Endothelial cell of umbilical vein (primary cell): ENCODE measurements at regions not wholly inside any gene's neighbourhood (a gene's known extent, or its start where the extent isn't known, plus 50 kb on each side); places are given as distances from the start of the nearest gene placed in this dataset.

Source experiments
- BruUV-seq: library from RNA; stranded (reverse); fragments of 400-500 nt; replicated peaks from 2 replicates; lab custom pipeline; 2021; lab: Mats Ljungman, UMichigan
- CTCF ChIA-PET: fragments of 300-600, 350-600 bp; sonication (Branson Sonifier 250); formaldehyde crosslinking; loops from one replicate; lab custom pipeline; 2021; ENCODE audit warnings: antibody characterized with exemption, inconsistent platforms; lab: Charles Lee
- POLR2A ChIA-PET: fragments of 300-600, 350-600 bp; sonication (Branson Sonifier 250); formaldehyde crosslinking; loops from one replicate; lab custom pipeline; 2021; ENCODE audit warnings: antibody characterized with exemption, inconsistent platforms; lab: Charles Lee
- DNase-seq: peaks from one replicate; pipeline ENCODE4 v3.0.0-alpha.2; 2011; ENCODE audit warnings: low read depth, low spot score
- FAIRE-seq: peaks from 2 replicates; lab custom pipeline; 2011; peaks lifted over from hg19 to GRCh38; lab: Jason Lieb, UNC
- H2AFZ ChIP-seq: 2 replicates; pipeline ENCODE4 v1.6.0; 2012; ENCODE audit warnings: low read depth, low read length, control low read depth, inconsistent platforms
- H3K27ac ChIP-seq: 2 replicates; pipeline ENCODE4 v1.5.1; 2011; ENCODE audit warnings: low read depth, mild to moderate bottlenecking, control low read depth, low read length, moderate library complexity; ENCODE audit not compliant: insufficient read depth
- H3K27me3 ChIP-seq, 2 experiments: 2 replicates each; pipeline versions ENCODE4 v1.6.0 to v1.6.1; 2011; ENCODE audit warnings: low read length in 2 of 2, mixed read lengths in 1 of 2; ENCODE audit not compliant: control insufficient read depth in 2 of 2, insufficient read depth in 2 of 2
- H3K36me3 ChIP-seq, 2 experiments: 2 replicates in 1 of 2; 3 replicates in 1 of 2; pipeline ENCODE4 v1.5.1; 2011; ENCODE audit warnings: low read length in 2 of 2, mild to moderate bottlenecking in 1 of 2, moderate library complexity in 1 of 2; ENCODE audit not compliant: control insufficient read depth in 2 of 2, insufficient read depth in 2 of 2; ENCODE audit errors: extremely low read depth in 1 of 2
- H3K4me1 ChIP-seq: 3 replicates; pipeline ENCODE4 v1.5.1; 2011; ENCODE audit warnings: mild to moderate bottlenecking, low read length; ENCODE audit not compliant: control insufficient read depth, insufficient read depth; ENCODE audit errors: extremely low read depth
- H3K4me2 ChIP-seq: 2 replicates; pipeline ENCODE4 v1.6.1; 2011; ENCODE audit warnings: low read length, control low read depth, mixed read lengths; ENCODE audit not compliant: insufficient read depth
- H3K4me3 ChIP-seq, 3 experiments: fragments of 200-600 bp in 1 of 3; sonication (generic), shearing (Covaris generic) in 1 of 3; replicated peaks in 1 of 3; 2 replicates each; pipeline ENCODE4 v1.5.1; 2011 to 2016; ENCODE audit warnings: control low read depth in 3 of 3, low read length in 3 of 3, mild to moderate bottlenecking in 2 of 3, inconsistent platforms in 1 of 3, low read depth in 1 of 3, moderate library complexity in 1 of 3; ENCODE audit not compliant: insufficient read depth in 1 of 3
- H3K79me2 ChIP-seq: 2 replicates; pipeline ENCODE4 v1.6.0; 2012; ENCODE audit warnings: low read length, inconsistent platforms; ENCODE audit not compliant: control insufficient read depth, insufficient read depth
- H3K9ac ChIP-seq: replicated peaks from 2 replicates; pipeline ENCODE3; 2011; ENCODE audit warnings: low read length, control low read depth; ENCODE audit not compliant: insufficient read depth; ENCODE audit errors: extremely low read depth
- H3K9me1 ChIP-seq: replicated peaks from 3 replicates; pipeline ENCODE4 v1.6.0; 2011; ENCODE audit warnings: mild to moderate bottlenecking, low read length; ENCODE audit not compliant: control insufficient read depth, insufficient read depth; ENCODE audit errors: extremely low read depth
- H3K9me3 ChIP-seq: replicated peaks from 2 replicates; pipeline ENCODE4 v1.5.1; 2012; ENCODE audit warnings: low read length, inconsistent platforms; ENCODE audit not compliant: control insufficient read depth, insufficient read depth
- H4K20me1 ChIP-seq: replicated peaks from 2 replicates; pipeline ENCODE3; 2011; ENCODE audit warnings: mild to moderate bottlenecking, low read length; ENCODE audit not compliant: control insufficient read depth, insufficient read depth; ENCODE audit errors: extremely low read depth
- CTCF ChIP-seq, 2 donors: IDR thresholded peaks; 1 replicate in 1 of 2; 2 replicates in 1 of 2; pipeline ENCODE4 v1.5.1; 2011; ENCODE audit warnings: low read length in 2 of 2, mild to moderate bottlenecking in 2 of 2, moderate library complexity in 2 of 2, control low read depth in 1 of 2, inconsistent platforms in 1 of 2, low read depth in 1 of 2; ENCODE audit not compliant: insufficient read depth in 1 of 2; ENCODE audit errors: extremely low read depth in 1 of 2
- EZH2 ChIP-seq: IDR thresholded peaks from 2 replicates; pipeline ENCODE4 v1.6.1; 2012; ENCODE audit warnings: borderline replicate concordance, low read depth, mild to moderate bottlenecking, moderate library complexity, low read length, inconsistent platforms; ENCODE audit not compliant: severe bottlenecking
- FOS ChIP-seq: IDR thresholded peaks from 2 replicates; pipeline ENCODE4 v1.6.1; 2011; ENCODE audit warnings: mild to moderate bottlenecking, low read length, moderate library complexity, borderline replicate concordance; ENCODE audit not compliant: insufficient read depth
- GATA2 ChIP-seq: IDR thresholded peaks from 2 replicates; pipeline ENCODE4 v1.7.0; 2011; ENCODE audit warnings: low read depth, mild to moderate bottlenecking, moderate library complexity, mixed read lengths, low read length; ENCODE audit not compliant: insufficient read length, insufficient read depth
- JUN ChIP-seq: IDR thresholded peaks from 2 replicates; pipeline ENCODE4 v1.6.1; 2011; ENCODE audit warnings: borderline replicate concordance, low read depth; ENCODE audit not compliant: insufficient read length, insufficient read depth
- MAX ChIP-seq: IDR thresholded peaks from 2 replicates; pipeline ENCODE4 v1.6.1; 2011; ENCODE audit not compliant: insufficient read depth, insufficient read length
- MYC ChIP-seq: IDR thresholded peaks from one replicate; pipeline ENCODE4 v1.6.1; 2011; ENCODE audit warnings: mild to moderate bottlenecking, low read depth, low read length
- POLR2A ChIP-seq: IDR thresholded peaks from 2 replicates; pipeline ENCODE4 v1.6.1; 2012; ENCODE audit warnings: low read depth, mild to moderate bottlenecking, control low read depth, low read length
- POLR2AphosphoS5 ChIP-seq: IDR thresholded peaks from 2 replicates; pipeline ENCODE4 v1.6.1; 2012; ENCODE audit warnings: low read depth, mild to moderate bottlenecking, control low read depth, low read length, moderate library complexity; ENCODE audit not compliant: insufficient read depth
- dilution Hi-C: fragments of 300-500 bp; cut with MboI; formaldehyde crosslinking; loops from one replicate; pipeline ENCODE4 v1.15.0; 2019; ENCODE audit warnings: low sequenced_read_pairs; ENCODE audit not compliant: extremely low pct_ligation_motif_present
- intact Hi-C: fragments of 100-400 bp; cut with micrococcal nuclease; formaldehyde crosslinking; loops from one replicate; pipeline ENCODE4 v1.10.0; 2022

GRCh38 chr18:78786776-78787175, 192.8 kb upstream of the SALL3 start:
- DNase-seq (no peak), FAIRE-seq (no peak)
- Histone ChIP-seq H3K27me3 (no peaks in the 10 kb centered on the region), H3K4me2 (no peak overlapping the region), H3K4me1 (no peaks in the 10 kb centered on the region), H3K9ac (no peak overlapping the region), H3K9me3 (peaks cover 5% of the 10 kb centered on the region), H4K20me1 (no peaks in the 10 kb centered on the region), H3K79me2 (no peaks in the 10 kb centered on the region), H3K4me3 (no peak overlapping the region), H3K9me1 (no peaks in the 10 kb centered on the region), H3K36me3 (no peaks in the 10 kb centered on the region), H2AFZ (no peak overlapping the region), H3K27ac (no peak overlapping the region)
- ChIA-PET CTCF (no interaction called here), POLR2A (no interaction called here)
- intact Hi-C loops: no loop called here
- no TSS peak for BruUV-seq
- TF ChIP-seq FOS: no peak
- TF ChIP-seq CTCF (IDR thresholded peaks at IDR 0.05; ENCODE audit: extremely low read depth in 1 of 2, insufficient read depth in 1 of 2, low read depth in 1 of 2, low read length in 2 of 2): no peak
- TF ChIP-seq EZH2: no peak
- no peak for TF ChIP-seq JUN
- TF ChIP-seq MAX: no peak
- no peak for TF ChIP-seq POLR2AphosphoS5
- TF ChIP-seq POLR2A: no peak
- TF ChIP-seq MYC: no peak
- TF ChIP-seq GATA2: no peak
- dilution Hi-C loops: no loop called here
